ENCODE measurements at regions not wholly inside any gene's neighbourhood (a gene's known extent, or its start where the extent isn't known, plus 50 kb on each side); places are given as distances from the start of the nearest gene placed in this dataset.

DNA sequence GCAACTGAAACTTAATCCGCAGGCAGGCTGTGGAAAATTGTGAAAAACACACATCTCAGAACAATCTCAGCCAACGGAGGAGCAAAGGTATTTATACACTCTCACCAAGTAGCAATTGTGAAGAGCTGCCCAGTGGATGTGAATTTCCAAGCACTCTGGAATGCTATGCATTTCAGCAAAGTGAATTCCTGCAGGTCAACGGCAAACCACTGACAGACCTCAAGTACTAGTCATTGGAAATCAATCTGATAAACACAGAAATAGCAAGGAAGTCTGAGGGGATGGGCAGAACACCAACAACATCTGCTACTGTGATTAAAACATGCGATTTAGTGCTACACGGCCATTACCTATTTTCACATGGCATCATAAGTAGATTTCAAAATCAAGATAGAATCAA is 429.1 kb downstream of the HTR1B start:
- TF ChIP-seq EZH2 (IDR thresholded peaks at IDR 0.05), result no peak
- no peak for TF ChIP-seq POLR2AphosphoS5 (IDR thresholded peaks at IDR 0.05; ENCODE audit: low read depth, low read length)
- TF ChIP-seq FOSL1 (IDR thresholded peaks at IDR 0.05; ENCODE audit: low read depth), result no peak
- no peak for TF ChIP-seq TCF7L2 (IDR thresholded peaks at IDR 0.05; ENCODE audit: borderline replicate concordance, extremely low read depth, insufficient read depth, insufficient read length)
- no peak for TF ChIP-seq CEBPB (IDR thresholded peaks at IDR 0.05; ENCODE audit: low read depth)
- TF ChIP-seq, protein P1, sequence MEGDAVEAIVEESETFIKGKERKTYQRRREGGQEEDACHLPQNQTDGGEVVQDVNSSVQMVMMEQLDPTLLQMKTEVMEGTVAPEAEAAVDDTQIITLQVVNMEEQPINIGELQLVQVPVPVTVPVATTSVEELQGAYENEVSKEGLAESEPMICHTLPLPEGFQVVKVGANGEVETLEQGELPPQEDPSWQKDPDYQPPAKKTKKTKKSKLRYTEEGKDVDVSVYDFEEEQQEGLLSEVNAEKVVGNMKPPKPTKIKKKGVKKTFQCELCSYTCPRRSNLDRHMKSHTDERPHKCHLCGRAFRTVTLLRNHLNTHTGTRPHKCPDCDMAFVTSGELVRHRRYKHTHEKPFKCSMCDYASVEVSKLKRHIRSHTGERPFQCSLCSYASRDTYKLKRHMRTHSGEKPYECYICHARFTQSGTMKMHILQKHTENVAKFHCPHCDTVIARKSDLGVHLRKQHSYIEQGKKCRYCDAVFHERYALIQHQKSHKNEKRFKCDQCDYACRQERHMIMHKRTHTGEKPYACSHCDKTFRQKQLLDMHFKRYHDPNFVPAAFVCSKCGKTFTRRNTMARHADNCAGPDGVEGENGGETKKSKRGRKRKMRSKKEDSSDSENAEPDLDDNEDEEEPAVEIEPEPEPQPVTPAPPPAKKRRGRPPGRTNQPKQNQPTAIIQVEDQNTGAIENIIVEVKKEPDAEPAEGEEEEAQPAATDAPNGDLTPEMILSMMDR (IDR thresholded peaks at IDR 0.05 in 2 of 3, conservative IDR thresholded peaks at IDR 0.05 in 1 of 3; ENCODE audit: borderline replicate concordance in 1 of 3, insufficient read depth in 1 of 3, low read depth in 2 of 3, low read length in 2 of 3), result no peak
- TF ChIP-seq JUND (IDR thresholded peaks at IDR 0.05), result no peak
- no peak for TF ChIP-seq EGR1 (IDR thresholded peaks at IDR 0.05; ENCODE audit: low read depth)
- TF ChIP-seq SIN3A (IDR thresholded peaks at IDR 0.05; ENCODE audit: low read depth), result no peak
- TF ChIP-seq, protein P2, sequence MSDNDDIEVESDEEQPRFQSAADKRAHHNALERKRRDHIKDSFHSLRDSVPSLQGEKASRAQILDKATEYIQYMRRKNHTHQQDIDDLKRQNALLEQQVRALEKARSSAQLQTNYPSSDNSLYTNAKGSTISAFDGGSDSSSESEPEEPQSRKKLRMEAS (IDR thresholded peaks at IDR 0.05), result no peak
- TF ChIP-seq, protein P3, sequence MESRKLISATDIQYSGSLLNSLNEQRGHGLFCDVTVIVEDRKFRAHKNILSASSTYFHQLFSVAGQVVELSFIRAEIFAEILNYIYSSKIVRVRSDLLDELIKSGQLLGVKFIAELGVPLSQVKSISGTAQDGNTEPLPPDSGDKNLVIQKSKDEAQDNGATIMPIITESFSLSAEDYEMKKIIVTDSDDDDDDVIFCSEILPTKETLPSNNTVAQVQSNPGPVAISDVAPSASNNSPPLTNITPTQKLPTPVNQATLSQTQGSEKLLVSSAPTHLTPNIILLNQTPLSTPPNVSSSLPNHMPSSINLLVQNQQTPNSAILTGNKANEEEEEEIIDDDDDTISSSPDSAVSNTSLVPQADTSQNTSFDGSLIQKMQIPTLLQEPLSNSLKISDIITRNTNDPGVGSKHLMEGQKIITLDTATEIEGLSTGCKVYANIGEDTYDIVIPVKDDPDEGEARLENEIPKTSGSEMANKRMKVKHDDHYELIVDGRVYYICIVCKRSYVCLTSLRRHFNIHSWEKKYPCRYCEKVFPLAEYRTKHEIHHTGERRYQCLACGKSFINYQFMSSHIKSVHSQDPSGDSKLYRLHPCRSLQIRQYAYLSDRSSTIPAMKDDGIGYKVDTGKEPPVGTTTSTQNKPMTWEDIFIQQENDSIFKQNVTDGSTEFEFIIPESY (IDR thresholded peaks at IDR 0.05; ENCODE audit: extremely low read depth, insufficient replicate concordance, low read length), result no peak
- no peak for TF ChIP-seq POLR2A (IDR thresholded peaks at IDR 0.05; ENCODE audit: borderline replicate concordance, extremely low read depth, insufficient read depth, insufficient read length)
